K562 (cell line): ENCODE measurements at regions not wholly inside any gene's neighbourhood (a gene's known extent, or its start where the extent isn't known, plus 50 kb on each side); places are given as distances from the start of the nearest gene placed in this dataset.

Source experiments
- MYC ChIP-seq, 2 experiments: fragments of 250-450 bp in 1 of 2; sonication (Bioruptor Pico) in 1 of 2; IDR thresholded peaks; 2 replicates each; pipeline versions ENCODE4 v1.5.1 to v1.6.1; 2012 to 2021; ENCODE audit warnings: low read depth in 2 of 2, borderline replicate concordance in 1 of 2, improper control_type of control experiment in 1 of 2, low read length in 1 of 2, mild to moderate bottlenecking in 1 of 2, moderate library complexity in 1 of 2
- SMARCA5 ChIP-seq: fragments of 450-650 bp; IDR thresholded peaks from 2 replicates; pipeline ENCODE4 v1.6.1; 2016
- TBL1XR1 ChIP-seq, 2 experiments: IDR thresholded peaks; 2 replicates each; pipeline ENCODE4 v1.6.1; 2012; ENCODE audit warnings: improper control_type of control experiment in 2 of 2, low read length in 2 of 2, mild to moderate bottlenecking in 1 of 2
- ZBTB9 ChIP-seq: fragments of 450-650 bp; formaldehyde crosslinking; IDR thresholded peaks from 2 replicates; pipeline ENCODE4 v1.4.0; 2020; ENCODE audit warnings: mild to moderate bottlenecking, moderate library complexity
- ZNF12 ChIP-seq: sonication (generic); formaldehyde crosslinking; IDR thresholded peaks from 2 replicates; pipeline ENCODE4 v1.4.0; 2020; ENCODE audit warnings: mild to moderate bottlenecking, missing genetic modification reagents
- ZNF146 ChIP-seq: IDR thresholded peaks from one replicate; pipeline ENCODE4 v1.6.1; 2018; ENCODE audit warnings: missing compliant biosample characterization; ENCODE audit not compliant: unreplicated experiment

- TF ChIP-seq ZBTB9 (no peak), TBL1XR1 (IDR thresholded peaks at IDR 0.05; ENCODE audit: low read length in 2 of 2) (no peak), SMARCA5 (no peak), ZNF146 (CRISPR knock-in tag) (no peak), MYC (IDR thresholded peaks at IDR 0.05; ENCODE audit: low read depth, low read length) (no peak), MYC (CRISPR knock-in tag; IDR thresholded peaks at IDR 0.05; ENCODE audit: borderline replicate concordance, low read depth) (no peak), ZNF12 (CRISPR knock-in tag) (no peak)
Measured at GRCh38 chr18:10093445-10093844, 179.6 kb downstream of the VAPA start.
